ENCODE measurements at regions not wholly inside any gene's neighbourhood (a gene's known extent, or its start where the extent isn't known, plus 50 kb on each side); places are given as distances from the start of the nearest gene placed in this dataset.

DNA sequence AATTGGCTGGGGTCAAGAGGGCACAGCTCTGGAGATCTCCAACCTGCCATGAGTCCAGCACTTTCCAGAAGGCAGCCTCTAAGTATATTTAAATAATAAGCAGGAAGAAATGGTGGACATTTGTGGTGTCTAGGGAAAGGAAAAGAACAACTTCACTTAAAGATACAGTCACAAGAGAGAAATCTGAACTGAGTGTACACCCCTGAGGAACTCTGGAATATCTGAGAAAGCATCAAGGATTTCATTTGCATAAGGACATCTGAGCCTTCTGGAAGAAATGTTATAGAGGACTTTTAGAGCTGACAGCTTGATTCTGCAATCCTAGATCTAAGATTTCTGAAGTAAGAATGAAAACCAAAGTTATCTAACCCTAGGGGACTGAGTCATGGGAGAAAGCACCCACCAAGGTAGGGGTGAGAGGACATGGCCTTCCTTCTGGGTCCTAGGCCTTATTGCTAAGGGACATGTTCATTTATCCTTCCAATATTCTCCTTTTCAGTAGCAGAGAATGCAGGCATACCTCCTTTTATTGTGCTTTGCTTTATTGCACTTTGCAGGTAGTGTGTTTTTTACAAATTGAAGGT lies 253.4 kb upstream of the SLC24A2 start:
- DNase-seq (ENCODE audit: low read depth) = no peak

DNA sequence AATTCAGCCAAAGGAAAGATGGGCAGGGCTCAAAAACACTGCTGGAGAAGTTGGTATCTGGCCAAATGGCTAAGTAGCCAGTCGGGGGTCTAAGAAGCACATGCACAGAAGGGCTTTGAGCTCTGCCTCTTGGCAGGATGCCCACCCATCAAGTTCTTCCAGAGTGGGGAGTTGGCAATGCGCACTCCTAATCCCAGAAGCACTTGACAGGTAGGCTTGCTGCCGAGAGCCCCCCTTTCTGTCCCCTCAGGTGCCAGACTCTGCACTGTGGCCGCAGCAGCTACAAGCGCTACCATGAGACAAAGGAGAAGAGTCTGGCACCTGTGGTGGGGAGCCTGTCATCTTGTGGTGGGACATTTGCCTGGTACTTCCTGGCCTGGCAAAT lies 252.9 kb upstream of the SLC24A2 start:
- no peak for DNase-seq (ENCODE audit: low read depth)

DNA sequence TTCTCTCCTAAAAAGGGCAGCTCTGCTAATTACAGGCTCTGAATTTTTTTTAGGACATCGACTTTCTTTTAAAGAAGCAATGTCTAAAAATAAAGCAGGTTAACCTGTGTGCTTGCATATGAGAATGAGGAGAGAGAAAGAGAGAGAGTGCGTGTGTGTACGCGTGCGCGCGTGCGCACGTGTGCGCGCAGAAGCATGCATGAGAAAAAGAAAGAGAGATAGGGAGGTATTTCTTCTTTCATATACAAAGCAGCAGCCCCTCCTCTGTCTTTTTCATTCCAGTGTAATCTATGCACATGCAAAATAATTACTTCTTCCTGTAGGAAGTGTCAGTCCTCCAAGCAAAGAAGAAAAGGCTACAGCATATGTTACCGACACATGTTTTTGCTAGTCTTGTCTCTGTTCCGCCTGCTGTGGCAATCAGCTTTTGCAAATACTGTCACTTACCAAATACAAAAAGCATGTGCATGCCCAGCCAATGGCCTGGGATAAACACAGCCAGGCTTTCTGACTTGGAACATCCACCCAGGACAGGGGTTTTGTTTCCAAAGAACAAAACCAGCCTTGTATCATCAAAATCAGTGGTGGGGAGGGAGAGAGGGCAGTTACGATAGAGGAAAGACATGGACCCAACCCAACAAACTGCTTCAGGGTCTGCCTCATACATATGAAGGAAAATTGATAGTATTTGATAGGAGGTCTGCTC lies 252.3 kb upstream of the SLC24A2 start:
- no peak for DNase-seq (ENCODE audit: low read depth)

DNA sequence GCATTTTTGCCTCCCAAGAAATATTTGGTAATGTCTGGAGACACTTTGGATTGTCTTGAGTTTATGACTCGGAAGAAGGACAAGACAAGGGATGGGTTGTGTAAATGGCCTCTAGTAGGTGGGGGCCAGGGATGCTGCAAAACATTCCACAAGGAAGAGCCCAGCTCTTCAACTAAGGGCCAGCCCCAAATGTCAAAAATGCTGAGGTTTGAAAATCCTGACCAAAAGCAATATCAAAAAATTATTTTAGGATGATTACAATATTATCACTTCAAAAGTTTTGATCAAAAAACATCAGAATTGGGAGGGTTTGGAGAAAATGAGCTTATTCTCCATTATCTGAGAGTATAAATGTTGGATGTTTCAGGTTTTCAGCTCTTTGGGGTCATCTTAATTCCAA lies 248.9 kb upstream of the SLC24A2 start:
- DNase-seq (ENCODE audit: low read depth) = no peak

DNA sequence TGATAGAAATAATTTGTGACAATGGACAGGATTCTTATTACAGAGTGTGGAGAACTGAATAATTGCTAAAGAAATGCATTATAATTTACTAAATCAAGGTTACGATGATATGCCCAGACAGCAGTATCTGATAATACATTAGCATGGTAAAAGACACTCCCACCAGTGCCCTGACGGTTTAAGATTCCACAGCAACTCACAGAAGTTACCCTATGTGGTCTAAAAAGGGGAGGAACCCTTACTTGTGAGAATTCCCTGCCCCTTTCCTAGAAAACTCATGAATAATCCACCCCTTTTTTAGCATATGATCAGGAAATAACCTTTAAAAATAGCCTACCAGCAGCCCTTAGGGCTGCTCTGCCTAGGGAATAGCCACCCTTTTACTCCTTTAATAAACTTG lies 244.7 kb upstream of the SLC24A2 start:
- DNase-seq (ENCODE audit: low read depth) = no peak

DNA sequence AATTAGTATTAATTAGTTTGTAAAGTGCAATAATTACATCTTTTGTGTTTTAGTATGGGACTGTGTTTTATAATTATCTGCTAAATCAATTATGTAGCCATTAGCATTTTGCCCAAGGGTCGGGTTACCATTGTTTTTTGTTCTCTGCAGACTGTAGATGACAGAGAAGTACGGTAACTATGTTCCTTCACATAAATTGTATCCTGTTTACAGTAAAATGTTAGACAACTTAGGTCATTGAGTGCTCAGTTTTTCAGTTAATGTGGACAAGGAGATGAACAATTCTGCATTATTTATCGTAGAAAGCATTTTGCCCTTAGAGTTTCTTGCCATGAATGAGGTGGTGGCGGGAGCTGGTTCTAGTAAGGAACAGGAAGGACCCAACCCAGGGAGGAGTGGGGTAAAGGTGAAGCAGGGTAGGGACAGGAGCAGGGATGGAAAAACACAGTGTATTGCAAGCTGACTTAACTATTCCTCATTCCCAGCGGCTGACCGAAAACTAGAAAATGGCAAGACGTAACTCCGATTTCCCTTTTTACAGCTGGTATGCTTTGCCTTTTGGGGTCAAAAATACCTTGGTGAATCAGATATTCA lies 243.7 kb upstream of the SLC24A2 start:
- DNase-seq (ENCODE audit: low read depth) = no peak

DNA sequence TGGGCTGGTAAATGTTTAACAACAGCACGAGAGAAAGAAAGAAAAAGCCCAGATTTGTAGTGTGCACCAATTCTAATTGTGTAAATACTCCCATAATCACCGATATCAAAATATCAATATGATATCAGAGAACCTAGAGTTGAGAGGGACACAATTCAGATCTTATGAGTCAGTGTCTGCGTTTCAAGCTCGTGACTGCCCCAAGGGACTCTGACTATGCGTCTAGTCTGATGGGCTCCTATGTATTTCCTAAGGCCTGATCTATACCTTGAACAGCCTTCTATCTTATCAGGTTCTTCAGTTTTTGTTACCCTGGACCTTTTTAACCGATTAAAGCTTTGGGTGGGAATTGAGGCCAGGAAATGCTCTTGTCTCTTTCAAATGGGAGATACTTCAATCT lies 243.0 kb upstream of the SLC24A2 start:
- no peak for DNase-seq (ENCODE audit: low read depth)

DNA sequence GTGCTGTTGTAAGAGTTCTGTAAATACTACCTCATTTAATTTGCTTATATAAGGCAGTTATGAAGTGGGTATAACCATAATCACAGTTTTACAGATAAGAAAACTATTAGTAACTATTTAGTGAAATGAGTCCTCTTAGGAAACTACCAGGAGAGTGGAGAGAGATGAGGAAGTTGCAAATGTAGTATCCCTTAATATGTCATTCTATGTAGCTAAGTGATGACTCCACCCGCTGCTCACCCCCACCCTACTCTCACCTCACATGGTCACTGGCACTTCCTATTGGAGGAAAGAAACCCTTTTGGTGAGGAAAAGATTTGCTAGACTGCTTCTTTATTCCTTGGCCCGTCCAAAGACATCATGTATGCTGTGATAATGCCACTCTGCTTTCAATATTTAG lies 241.8 kb upstream of the SLC24A2 start:
- no peak for DNase-seq (ENCODE audit: low read depth)

DNA sequence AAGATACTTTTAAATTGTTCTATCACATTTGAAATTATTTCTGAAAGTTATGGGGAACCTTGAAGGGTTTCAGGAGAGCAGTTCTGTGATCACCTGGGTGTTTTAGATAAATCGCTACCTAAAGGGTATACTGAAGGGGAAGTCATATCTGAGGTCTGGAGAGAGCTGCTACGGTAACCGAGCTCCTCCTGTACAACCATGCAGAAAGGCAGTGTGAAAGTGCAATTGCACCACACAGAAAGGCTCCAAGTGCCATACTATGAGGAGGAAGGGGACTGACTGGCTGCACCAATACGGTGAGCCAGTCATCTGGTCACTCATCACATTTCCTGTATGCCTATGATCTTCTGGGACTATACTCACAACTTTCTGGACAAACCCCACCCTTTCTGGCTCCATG lies 241.4 kb upstream of the SLC24A2 start:
- no peak for DNase-seq (ENCODE audit: low read depth)

DNA sequence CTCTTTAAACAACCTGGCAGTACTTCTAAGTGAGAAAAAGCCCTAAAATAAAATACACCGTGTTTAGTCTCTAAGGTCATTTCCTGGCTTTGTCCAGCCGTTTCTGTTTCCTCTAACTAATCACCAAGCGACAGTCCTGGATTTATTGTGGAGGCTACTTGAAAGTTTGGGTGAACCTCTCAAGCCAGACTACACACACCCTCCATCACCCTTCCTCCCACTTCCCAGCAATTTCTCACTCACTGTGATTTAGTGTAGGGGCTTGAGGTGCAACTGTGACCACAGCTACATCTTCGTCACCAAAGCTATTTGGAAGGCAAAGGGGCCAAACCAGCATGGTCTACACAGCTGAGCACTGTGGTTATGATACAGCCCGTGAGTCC lies 240.0 kb upstream of the SLC24A2 start:
- no peak for DNase-seq (ENCODE audit: low read depth)

DNA sequence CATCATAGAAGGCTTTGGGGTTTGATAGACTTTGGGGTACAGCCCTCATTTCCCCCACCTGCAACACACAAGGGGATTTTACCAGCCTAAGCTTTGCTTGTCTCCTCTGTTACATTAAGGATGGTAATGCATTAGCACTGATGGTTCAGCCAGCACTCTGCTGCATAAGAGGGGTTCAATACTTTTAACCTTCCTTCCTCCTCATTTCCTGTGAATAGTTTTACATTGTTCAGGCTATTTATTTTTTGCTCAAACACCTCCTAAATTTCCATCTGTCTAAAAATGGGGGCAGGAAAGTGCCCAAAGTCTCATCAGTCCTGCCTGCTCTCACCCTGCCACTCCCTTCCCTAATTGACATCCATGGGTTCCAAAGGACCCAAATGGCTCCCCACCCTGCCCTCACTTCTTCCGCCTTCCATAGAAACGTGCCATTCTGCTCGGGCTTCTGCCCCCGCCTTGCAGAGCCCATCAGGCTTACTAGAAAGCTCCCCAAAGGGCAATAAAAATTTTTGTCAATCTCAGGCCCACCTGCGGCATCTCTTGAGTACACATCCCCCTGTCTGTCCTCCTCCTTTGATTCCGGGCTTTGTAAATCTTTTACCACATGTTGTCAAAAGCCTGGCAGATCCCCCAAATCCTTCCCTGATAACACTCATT lies 239.5 kb upstream of the SLC24A2 start:
- DNase-seq (ENCODE audit: low read depth) = no peak

DNA sequence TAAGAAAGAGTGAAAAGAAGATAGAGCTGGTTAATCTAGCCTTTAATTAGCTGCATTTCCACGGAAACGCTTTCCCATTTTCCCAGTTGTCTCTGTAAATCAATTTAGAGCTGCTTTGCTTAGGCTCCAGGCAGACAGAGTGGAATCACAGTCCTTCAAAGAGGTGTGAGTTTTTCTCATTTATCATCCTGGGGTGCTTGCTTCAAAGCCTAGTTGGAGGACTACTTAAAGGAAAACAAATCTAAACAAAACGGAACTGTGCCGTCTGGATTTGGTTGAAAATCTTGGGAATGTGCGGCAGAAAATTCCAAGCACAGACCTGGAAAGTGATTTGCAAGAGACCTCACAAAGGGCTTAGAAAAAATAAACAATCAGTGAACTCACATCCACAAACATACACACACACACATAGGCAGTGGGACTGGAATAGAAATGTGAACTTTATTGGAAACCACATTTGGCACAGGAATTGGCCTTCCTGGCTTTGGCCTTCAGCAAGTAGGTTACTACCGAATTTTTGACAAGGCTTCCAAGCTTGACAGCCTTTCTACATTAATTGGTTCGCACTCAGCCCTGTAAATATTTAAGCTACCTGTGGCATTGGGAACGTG lies 235.2 kb upstream of the SLC24A2 start:
- no peak for DNase-seq (ENCODE audit: low read depth)

DNA sequence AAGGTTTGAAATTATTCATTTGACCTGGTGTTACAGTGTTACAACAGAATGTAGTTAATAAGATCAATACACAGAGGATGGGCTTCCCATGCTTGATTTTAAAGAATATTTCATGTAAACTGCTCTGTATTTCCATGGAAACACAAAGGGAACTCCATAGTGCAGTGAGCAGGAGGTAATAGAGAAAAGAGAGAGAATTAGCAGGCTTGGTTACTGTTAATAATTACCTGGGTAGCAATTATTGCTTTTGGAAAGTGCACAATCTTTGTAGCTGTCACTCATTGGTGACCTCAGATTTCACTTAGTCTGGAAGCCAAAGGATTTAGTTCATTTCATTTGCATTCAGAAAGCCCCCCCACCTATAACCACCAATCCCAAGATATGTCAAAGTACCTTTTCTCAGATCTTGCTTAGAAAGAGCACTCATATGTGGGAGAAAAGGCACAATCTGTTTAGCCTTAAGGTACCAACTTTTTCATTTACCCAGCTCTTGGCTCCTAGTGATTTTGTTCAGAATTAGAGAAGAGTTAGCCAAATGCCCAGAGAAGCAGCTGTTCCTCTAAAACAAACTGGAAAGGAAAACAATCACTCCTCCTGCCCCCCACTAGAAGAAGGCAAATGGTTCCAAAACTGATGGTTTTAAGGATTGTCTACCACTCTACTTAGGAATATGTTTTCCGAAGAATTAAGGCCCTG lies 234.5 kb upstream of the SLC24A2 start:
- DNase-seq (ENCODE audit: low read depth) = no peak

DNA sequence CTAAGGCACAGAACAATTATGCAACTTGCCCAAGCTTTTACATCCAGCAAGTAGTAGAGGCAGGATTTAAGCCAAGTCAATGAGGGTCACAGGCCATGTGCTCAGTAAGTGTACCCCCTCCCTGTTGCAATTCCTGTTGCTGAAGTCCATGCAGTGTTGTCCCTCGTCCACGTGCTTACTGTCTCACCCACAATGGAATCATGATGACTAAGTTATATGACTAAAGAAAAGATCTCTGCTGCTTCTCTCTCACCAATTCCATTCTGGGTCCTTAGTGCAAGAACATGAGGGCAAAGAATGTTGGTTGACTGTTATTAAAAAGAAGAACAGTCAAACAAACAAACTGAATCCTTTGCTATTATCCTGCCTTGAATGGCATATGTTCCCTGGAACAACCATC lies 233.6 kb upstream of the SLC24A2 start:
- no peak for DNase-seq (ENCODE audit: low read depth)

DNA sequence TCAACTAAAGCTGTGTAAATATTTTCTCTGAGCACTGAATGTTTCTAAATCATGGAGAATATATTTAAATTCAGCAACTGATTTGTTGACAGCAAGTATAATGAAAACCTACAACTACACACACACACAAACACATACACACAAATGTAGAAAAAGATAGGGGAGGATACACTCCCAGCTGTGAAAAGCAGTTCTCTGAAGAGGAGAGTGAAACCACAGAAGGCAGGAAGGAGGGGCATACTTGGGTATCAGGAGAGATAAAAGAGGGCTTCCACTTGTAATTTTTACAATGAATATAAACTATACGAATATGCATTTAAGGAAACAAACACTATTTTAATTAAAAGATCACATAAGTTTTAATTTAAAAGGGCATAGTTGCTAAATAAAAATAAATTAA lies 227.8 kb upstream of the SLC24A2 start:
- no peak for DNase-seq (ENCODE audit: low read depth)

DNA sequence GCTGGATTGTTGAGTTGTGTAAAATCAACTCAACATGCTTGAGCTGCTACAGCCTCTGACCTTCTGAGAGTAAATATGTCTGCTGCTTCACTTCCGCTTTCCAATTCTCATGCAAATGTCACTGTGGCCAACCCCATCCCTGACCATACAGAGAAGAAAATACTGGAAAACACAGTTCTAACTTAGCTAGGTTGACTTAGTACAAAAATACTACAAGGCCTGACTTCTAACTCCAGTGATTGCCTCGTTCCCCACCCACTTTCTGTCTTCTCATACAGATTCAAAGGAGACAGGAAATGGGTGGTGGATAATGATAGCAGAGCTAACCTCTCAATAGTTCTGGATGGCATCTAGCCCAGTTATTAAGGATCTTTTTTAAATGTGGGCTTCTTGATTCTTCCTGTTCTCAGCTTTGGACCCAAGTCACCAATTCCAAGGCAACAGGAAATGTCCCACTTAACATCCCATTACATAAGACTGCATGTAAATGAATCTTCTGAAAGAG lies 226.6 kb upstream of the SLC24A2 start:
- peak; percentile 25 for DNase-seq (ENCODE audit: low read depth)

DNA sequence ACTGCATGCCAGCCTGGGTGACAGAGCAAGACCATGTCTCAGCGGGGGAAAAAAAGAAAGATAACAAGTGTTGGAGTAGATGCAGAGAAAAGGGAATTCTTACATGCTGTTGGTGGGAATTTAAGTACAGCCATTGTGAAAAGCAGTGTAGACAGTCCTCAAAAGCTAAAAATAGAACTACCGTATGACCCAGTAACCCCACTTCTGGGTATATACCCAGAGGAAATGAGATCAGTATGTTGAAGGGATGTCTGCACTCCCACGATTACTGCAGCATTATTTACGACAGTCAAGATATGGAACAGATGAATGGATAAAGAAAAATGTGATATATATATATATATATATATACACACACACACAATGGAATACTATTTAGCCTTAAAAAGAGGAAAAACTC lies 225.3 kb upstream of the SLC24A2 start:
- DNase-seq (ENCODE audit: low read depth) = no peak

DNA sequence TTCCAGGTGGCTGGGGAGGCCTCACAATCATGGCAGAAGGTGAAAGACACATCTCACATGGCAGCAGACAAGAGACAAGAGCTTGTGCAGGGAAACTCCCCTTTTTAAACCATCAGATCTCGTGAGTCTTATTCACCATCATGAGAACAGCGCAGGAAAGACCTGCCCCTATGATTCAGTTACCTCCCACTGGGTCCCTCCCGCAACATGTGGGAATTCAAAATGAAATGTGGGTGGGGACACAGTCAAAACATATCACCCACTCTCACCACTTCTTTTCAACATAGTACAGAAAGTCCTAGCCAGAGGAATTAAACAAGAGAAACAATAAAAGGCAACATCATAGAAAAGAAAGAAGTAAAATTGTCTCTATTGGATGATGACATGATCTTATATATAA lies 223.4 kb upstream of the SLC24A2 start:
- no peak for DNase-seq (ENCODE audit: low read depth)

DNA sequence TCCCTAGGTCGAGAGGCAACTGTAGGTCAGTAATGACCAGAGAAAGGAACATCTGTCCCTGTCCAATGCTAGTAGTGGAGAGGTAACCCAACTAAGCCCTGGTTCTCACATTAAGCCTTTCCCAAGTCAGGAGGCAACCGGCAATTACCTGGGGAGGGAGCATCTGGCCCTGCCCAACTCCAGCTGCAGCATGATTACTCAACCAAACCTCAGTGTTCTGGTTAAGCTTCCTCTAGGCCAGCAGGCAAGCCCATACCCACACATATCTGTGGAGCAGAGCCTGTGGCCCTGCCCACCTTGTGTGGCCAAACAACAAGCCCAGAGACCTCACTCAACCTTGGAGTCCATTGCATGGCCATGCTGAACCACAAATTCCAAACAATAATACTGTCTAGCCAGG lies 220.8 kb upstream of the SLC24A2 start:
- no peak for DNase-seq (ENCODE audit: low read depth)

DNA sequence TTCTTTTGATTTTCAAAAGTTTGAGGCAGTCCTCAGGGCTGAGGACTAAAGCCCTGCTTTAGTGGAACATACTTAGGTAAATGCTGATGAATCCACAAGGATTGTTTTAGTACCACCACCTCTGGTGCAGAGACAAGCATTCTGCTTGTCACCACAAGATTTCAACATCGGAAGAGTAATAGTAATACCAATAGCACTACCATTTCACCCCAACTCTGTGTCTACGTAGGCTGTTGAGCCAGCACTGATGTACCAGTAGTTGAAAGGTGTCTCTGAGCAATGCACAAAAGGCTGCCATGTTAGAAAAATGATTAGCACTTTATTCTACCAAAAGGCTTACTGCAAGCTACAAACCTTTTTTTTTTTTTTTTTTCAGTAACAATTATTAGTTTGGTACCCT lies 213.2 kb upstream of the SLC24A2 start:
- no peak for DNase-seq (ENCODE audit: low read depth)

DNA sequence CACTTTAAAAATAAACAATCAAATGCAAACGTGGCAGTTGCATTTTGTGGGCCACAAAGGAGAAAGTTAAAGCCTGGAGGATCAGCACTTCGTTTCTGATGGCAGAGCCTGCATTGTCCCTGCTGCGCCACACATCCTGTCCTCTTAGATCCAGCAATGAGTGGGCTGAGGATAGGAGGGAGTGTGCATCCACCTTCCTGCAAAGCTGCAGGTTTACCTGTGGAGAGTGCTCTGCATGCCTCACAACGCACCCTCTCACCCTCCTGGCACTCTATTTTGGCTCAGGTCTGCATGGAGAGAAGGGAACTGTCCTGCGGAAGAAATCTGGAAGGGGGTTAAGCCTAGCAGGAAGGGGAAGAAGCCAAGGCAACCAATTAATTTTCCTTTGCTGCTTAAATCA lies 212.2 kb upstream of the SLC24A2 start:
- no peak for DNase-seq (ENCODE audit: low read depth)

DNA sequence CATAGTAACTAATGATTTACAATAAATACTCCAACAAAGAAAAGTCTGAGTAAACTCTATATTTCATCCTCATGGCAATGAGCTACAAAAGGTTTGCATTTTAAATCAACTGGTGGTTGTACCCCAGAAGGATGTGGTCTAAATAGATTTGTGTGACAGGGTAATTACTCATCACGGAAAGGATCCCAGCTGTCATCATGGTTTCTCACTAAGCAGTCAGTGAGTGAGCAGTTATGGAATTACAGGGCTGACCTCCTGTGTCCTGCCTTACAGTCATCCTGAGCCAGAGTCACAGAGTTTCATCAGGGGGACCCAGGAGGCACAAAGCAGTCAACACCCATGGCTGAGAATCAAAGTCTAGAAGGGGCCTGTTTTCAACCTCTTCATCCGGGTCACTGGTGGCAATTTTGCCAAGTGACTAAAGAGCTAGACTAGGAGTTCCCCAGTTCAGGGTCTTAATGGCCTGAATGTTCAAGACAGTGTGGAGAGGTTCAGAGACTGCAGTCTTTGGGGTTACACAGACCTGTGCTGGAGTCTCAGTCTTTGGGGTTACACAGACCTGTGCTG lies 210.7 kb upstream of the SLC24A2 start:
- no peak for DNase-seq (ENCODE audit: low read depth)

Measured in CMK (cell line).